Kidney (tissue), 13 donors: ENCODE measurements at regions not wholly inside any gene's neighbourhood (a gene's known extent, or its start where the extent isn't known, plus 50 kb on each side); places are given as distances from the start of the nearest gene placed in this dataset.

ENCODE experiments used
- DNase-seq, 5 donors: peaks; one replicate each; pipeline ENCODE4 v3.0.0-alpha.2; 2013 to 2020
- FAIRE-seq: peaks from 2 replicates; lab custom pipeline; 2012; peaks lifted over from hg19 to GRCh38; lab: Jason Lieb, UNC
- H3K27ac ChIP-seq, 2 donors: one replicate each; pipeline ENCODE4 v1.7.0; 2013; ENCODE audit warnings: low read depth in 2 of 2, low read length in 2 of 2, inconsistent platforms in 1 of 2
- H3K27me3 ChIP-seq: one replicate; pipeline ENCODE4 v1.7.1; 2013; ENCODE audit warnings: low read length, inconsistent platforms; ENCODE audit not compliant: control insufficient read depth, insufficient read depth
- H3K36me3 ChIP-seq, 3 donors: one replicate each; pipeline versions ENCODE4 v1.7.0 to v1.7.1; 2013; ENCODE audit warnings: low read length in 3 of 3, control low read depth in 1 of 3, inconsistent platforms in 1 of 3; ENCODE audit not compliant: insufficient read depth in 3 of 3, control insufficient read depth in 2 of 3
- H3K4me1 ChIP-seq, 3 donors: one replicate each; pipeline versions ENCODE4 v1.7.0 to v1.7.1; 2013; ENCODE audit warnings: low read length in 3 of 3, inconsistent platforms in 1 of 3, low read depth in 1 of 3; ENCODE audit not compliant: control insufficient read depth in 2 of 3, insufficient read depth in 2 of 3
- H3K4me3 ChIP-seq, 3 donors: one replicate each; pipeline versions ENCODE4 v1.7.0 to v1.8.1; 2013; ENCODE audit warnings: low read length in 3 of 3, control low read depth in 1 of 3, inconsistent platforms in 1 of 3
- H3K9ac ChIP-seq, 3 donors: one replicate each; pipeline versions ENCODE4 v1.7.0 to v1.7.1; 2013; ENCODE audit warnings: low read length in 3 of 3, control low read depth in 1 of 3, inconsistent platforms in 1 of 3
- H3K9me3 ChIP-seq, 3 donors: one replicate each; pipeline versions ENCODE4 v1.7.0 to v1.7.1; 2013; ENCODE audit warnings: low read length in 3 of 3, control low read depth in 1 of 3, inconsistent platforms in 1 of 3; ENCODE audit not compliant: control insufficient read depth in 2 of 3, insufficient read depth in 1 of 3
- intact Hi-C: fragments of 100-400 bp; cut with DNase I; formaldehyde crosslinking; loops from one replicate; pipeline ENCODE4 v1.11.1; 2022
- TF ChIP-seq, protein P1 (sequence below): IDR thresholded peaks from 3 replicates; pipeline ENCODE4 v1.5.1; 2012; ENCODE audit warnings: mild to moderate bottlenecking, moderate library complexity, borderline replicate concordance; ENCODE audit not compliant: insufficient read depth; ENCODE audit errors: extremely low read depth
- donor health status: control.
- donor health status: control.
- donor health status: control.
- donor health status: control.
- donor health status: control.
- donor health status: DM: yes; HTN: yes; CAD: no.
- donor health status: Normal renal cell carcinoma (clear cell type).

DNA sequence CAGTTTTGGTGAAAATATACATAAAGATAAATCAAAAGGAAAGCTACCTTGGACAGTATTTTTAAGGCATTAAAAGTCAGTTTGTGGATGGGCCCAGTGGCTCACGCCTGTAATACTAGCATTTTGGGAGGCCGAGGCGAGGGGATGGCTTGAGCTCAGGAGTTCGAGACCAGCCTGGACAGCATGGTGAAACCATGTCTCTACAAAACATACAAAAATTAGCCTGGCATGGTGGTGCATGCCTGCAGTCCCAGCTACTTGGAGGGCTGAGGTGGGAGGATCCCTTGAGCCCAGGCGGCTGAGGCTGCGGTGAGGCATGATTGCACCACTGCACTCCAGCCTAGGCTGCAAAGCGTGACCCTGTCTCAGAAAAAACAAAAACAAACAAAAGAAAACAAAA, 1253.8 kb downstream of the MRPL39 start:
- intact Hi-C loops = no loop called here
- H3K36me3 ChIP-seq = no peaks in the 10 kb centered on the region
- no peak overlapping the region for H3K4me3 ChIP-seq
- no peaks in the 10 kb centered on the region for H3K27me3 ChIP-seq
- H3K9ac ChIP-seq = no peak overlapping the region
- H3K27ac ChIP-seq = no peak overlapping the region
- DNase-seq (no peak), FAIRE-seq (no peak)
- H3K4me1 ChIP-seq = no peaks in the 10 kb centered on the region
- TF ChIP-seq, protein P1, sequence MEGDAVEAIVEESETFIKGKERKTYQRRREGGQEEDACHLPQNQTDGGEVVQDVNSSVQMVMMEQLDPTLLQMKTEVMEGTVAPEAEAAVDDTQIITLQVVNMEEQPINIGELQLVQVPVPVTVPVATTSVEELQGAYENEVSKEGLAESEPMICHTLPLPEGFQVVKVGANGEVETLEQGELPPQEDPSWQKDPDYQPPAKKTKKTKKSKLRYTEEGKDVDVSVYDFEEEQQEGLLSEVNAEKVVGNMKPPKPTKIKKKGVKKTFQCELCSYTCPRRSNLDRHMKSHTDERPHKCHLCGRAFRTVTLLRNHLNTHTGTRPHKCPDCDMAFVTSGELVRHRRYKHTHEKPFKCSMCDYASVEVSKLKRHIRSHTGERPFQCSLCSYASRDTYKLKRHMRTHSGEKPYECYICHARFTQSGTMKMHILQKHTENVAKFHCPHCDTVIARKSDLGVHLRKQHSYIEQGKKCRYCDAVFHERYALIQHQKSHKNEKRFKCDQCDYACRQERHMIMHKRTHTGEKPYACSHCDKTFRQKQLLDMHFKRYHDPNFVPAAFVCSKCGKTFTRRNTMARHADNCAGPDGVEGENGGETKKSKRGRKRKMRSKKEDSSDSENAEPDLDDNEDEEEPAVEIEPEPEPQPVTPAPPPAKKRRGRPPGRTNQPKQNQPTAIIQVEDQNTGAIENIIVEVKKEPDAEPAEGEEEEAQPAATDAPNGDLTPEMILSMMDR = no peak
- no peaks in the 10 kb centered on the region for H3K9me3 ChIP-seq

DNA sequence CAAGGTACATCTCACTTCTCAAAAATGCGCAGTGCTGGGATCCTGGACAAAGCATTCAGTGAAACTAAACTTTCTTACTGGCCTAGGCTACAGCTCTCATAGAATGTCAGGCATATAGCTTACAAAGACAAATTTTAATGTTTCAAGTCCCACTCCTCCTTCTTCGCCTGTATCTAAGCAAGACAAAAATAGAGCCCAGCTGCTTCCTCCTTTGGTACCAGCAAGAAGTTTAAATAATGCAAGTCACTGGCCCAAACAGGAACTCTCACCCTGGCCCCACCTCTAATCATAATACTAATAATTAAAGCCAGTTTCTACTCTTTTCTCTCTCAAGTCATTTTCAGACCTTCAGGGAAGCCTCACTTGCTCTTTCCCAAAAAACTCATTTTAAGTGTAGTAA, 1267.9 kb downstream of the MRPL39 start:
- no peaks in the 10 kb centered on the region for H3K4me1 ChIP-seq
- no peak overlapping the region for H3K4me3 ChIP-seq
- H3K36me3 ChIP-seq = no peaks in the 10 kb centered on the region
- no peaks in the 10 kb centered on the region for H3K9me3 ChIP-seq
- TF ChIP-seq, protein P1 = no peak
- no peak overlapping the region for H3K27ac ChIP-seq
- no peak for DNase-seq
- intact Hi-C loops = no loop called here
- FAIRE-seq = no peak
- no peaks in the 10 kb centered on the region for H3K27me3 ChIP-seq
- H3K9ac ChIP-seq = no peak overlapping the region

DNA sequence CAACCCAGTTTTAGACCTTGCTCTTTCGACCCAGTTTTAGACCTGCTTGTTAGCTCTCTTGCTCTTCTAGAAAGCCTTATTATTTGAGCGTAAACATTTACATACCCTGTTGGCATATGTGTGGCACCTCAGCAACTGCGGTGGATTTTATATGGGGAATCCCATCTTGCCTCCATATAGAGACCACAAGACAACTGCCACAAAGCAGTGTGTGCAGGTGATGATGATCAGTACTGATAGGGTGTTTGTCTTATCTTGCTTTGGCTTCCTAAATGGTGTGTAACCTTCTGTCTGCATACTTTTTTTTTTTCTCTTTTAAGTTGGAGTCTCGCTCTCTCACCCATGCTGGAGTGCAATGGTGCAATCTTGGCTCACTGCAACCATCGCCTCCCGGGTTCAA, 1270.8 kb downstream of the MRPL39 start:
- no peak for FAIRE-seq
- Histone ChIP-seq H3K4me3 (no peak overlapping the region), H3K36me3 (no peaks in the 10 kb centered on the region), H3K9ac (no peak overlapping the region), H3K9me3 (no peaks in the 10 kb centered on the region), H3K27me3 (no peaks in the 10 kb centered on the region), H3K27ac (no peak overlapping the region), H3K4me1 (no peaks in the 10 kb centered on the region)
- intact Hi-C loops = no loop called here
- TF ChIP-seq, protein P1 = no peak
- no peak for DNase-seq

DNA sequence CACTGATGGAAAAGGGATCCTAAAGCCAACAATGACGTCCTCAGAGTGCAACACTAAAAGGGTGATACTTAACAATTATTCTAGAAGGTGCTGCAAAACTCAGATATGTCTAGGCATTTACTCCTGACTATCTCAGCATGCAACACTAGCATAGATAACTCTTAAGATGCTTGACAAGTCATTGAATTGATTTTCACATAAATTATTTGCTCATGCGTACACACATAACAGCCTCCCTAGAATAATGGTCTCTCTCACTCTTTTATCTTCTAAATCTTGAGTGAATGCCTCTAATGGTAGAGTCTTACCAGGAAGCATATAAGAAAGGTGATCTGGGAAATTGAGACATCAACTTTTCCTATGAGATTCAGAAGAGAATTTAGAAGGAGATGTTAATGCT, 1283.7 kb downstream of the MRPL39 start:
- intact Hi-C loops = no loop called here
- H3K4me1 ChIP-seq = no peaks in the 10 kb centered on the region
- H3K27ac ChIP-seq = no peak overlapping the region
- no peak overlapping the region for H3K4me3 ChIP-seq
- H3K9ac ChIP-seq = no peak overlapping the region
- no peak for DNase-seq
- no peaks in the 10 kb centered on the region for H3K9me3 ChIP-seq
- H3K27me3 ChIP-seq = no peaks in the 10 kb centered on the region
- no peak for FAIRE-seq
- H3K36me3 ChIP-seq = no peaks in the 10 kb centered on the region
- TF ChIP-seq, protein P1 = no peak
